GM03348 (cell line): ENCODE measurements at regions not wholly inside any gene's neighbourhood (a gene's known extent, or its start where the extent isn't known, plus 50 kb on each side); places are given as distances from the start of the nearest gene placed in this dataset.
"Not testable (repeated sequence)": the region's sequence is repeated elsewhere in the genome, so short reads cannot be mapped to it uniquely, and the experiment has no call there.

Experiments
- DNase-seq: peaks from one replicate; pipeline ENCODE4 v3.0.0; 2012; ENCODE audit warnings: low spot score

DNA sequence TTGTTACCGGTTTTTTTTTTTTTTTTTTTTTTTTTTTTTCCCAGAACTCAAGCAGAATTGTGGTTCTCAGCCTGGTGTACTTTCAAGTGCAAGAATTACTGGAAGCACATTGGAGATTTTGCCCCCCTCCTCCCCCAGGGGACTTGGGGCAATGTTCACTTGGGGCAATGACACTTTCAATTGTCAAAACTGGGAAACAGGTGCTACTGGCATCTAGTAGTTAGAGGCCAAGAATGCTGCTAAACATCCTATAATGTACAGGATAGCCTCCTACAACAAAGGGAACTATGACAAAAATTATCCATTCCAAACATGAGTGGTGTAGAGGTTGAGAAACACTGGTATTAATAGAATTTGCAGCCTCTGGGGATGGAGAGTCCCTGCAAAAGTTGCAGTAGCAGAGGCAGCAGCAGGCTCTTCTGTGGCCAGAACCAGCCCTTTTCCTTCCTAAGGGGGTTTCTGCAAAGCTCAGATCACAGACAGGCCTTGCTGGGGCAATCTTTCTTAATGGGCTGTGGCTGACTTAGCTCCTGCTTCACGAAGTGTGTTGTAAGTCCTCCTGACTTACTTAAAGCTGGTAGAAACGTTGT is 144.3 kb upstream of the MRPS22 start:
- peak; percentile 13 for DNase-seq

DNA sequence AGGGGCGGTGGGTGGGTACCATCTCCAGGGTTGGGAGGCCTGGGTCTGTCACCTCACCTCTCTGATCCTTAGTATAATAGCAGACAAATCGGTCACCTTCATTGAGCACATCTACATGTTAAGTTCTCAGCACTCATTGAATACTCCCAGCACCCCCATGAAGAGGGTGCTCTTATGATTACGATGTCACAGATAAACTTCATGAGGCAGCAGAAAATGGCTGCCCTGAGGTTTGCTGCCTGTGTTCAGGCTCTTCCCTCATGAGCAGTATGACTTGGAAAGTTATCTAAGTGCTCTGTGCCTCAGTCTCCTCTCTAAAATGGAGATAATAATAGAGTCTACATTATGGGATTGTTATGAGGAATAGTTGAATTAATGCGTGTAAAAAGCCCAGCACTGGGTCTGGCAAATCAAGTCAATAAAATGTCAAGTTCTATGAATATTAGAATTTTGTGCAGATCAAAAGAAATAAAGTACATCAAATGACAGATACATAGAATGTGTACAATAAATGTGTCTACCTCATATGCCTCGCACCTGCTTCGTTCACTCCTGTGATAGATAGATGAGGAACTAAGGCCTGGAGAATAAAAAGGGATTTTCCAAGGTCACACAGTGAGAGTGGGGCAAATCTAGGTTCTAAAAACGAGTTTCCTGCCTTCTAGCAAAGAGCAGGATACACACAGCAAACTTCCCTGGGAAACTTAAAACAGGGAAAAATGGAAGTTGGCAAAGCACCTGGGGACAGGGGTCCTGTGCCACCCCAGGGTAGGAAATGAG is 142.2 kb upstream of the MRPS22 start:
- no peak for DNase-seq

DNA sequence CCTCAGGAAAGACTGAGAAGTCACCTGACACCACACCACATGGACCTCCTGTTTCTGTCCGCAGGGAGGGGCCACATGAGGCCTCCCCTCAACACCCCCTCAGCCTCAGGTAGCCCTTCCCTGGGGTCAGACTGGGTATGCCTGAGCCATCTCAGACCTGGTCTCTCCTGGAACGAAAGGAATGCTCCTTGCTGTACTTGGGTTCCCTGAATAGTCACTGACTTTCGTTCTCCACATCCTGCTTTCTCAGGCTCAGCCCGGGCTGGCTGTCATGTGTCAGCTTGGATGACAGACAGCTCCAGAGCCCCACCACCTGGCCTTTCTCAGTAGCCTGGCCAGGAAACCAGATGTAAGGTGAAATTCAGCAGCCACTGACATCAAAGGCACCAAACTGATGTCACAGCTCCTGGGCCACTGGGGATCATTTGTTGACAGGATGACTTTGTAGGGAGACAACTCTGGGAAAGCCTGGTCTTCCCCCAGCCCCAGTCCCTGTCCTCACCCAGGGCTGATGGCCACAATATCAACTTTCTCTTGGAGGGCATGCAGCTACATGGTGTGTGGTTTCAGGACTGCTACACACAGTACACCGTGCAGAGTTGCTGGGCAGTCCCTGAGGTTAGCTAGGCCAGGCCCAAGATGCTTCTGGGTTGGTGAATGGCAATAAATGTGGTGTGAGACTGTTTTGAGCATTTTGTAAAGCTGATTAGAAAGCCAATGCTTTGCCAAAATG is 141.4 kb upstream of the MRPS22 start:
- DNase-seq: no peak

DNA sequence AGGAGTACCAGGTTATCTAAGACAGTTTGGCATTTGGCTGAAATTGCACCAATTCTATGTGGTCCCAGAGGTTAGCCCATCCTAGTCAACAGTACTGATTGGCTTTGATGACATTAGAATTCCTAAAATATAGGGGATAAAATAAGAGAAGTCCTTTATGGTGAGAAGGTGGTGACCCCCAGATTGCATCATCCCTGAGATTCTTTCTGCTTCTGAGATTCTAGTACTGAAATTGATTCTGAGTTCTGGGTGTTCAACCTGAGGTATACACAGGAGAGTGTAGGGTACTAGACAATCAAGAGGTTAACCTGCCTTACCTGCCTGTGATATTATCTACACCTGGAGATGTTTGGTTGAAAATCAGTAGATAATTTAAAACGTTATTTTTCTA is 140.9 kb upstream of the MRPS22 start:
- DNase-seq: no peak

DNA sequence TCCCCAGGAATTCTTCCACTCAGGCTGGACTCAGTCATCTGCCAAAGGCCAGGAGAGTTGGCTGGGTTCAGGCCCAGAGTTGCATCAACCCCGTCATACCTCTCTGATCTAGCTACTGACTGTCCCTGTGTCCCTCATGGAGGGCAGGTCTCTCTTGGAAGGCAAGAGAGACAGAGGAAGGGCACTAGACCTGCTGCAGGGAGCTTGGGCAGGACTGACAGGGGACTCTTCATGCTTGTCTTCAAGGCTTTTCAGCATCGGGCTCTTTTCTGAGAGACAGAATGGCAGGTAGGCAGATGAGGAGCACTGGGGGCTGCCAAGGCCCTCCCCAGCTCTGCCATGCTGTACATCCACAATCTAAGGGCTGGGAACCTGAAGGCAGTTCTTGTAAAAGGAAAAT is 140.1 kb upstream of the MRPS22 start:
- no peak for DNase-seq

DNA sequence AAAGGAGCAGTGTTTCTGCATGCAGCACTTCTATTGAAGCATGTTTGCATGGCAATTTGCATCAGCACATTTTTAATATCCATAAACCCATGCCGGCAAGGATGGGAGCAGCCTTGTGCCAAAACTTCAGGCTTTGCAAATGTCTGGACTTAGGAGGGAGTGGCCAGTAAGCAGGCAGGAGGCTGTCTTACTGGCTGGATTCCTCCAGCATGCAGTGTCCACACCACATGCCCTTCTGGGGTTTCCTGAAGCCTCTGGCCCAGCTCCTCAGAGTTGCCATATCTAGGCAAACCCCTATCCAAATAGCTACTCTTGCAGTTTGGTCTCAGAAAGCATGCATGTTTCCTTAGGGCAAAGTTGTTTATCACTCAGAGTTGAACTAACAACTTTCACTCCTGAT is 139.1 kb upstream of the MRPS22 start:
- peak; percentile 68 for DNase-seq

DNA sequence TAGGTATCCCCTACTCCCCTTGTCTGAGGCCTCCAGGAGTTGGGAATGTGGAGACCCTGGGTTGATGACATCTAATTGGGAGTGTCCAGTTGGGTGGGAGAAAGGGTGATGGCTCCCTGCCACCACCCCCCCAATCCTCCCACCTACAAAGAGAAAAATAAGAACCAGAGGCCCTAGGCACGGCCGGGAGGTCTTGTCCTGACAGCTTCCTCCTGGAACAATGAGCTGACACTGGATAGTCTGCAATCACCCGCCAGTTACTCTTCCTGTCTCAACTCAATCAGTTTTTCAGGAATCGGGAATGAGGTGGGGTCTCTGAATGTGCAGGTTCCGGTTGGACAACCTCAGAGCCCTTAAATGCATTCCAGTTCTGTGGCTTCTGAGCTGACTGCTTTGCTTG is 129.9 kb upstream of the MRPS22 start:
- DNase-seq: no peak

DNA sequence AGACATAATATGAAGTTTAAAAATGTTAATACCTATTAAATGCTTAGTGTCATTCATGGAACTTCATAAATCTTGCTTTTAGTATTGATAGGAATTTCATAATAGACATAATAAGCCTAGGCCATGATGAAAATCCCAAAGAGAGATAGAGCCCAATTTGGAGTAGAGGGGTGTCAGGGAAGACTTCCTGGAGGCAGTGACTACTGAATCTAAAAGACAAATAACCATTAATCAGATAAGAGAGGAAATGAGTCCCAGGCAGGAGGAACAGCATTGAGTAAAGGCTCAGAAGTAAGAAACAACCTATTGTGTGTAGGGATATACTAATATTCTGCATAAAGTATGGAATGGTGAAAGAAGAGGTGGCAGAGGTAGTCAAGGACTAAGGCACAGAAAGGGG is 126.9 kb upstream of the MRPS22 start:
- no peak for DNase-seq

DNA sequence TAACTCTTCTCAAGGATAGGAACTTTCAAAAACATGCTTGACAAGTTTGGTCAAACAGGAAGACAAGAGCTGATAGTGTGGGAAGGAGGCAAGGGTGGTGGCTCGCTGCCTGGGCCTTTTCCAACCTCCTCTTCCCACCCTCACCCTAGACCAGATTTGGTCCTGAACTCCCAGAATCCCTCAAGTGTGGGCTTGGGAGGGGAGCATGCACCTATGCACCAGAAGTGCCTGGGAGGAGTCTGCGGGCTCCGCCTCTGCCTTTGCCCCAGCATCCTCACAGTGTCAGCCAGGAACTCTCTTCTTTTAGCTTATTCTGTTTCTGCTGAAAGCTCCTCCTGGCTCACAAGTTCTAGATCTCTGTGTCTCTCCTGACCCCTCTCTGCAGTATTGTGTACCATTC is 126.2 kb upstream of the MRPS22 start:
- DNase-seq: no peak

DNA sequence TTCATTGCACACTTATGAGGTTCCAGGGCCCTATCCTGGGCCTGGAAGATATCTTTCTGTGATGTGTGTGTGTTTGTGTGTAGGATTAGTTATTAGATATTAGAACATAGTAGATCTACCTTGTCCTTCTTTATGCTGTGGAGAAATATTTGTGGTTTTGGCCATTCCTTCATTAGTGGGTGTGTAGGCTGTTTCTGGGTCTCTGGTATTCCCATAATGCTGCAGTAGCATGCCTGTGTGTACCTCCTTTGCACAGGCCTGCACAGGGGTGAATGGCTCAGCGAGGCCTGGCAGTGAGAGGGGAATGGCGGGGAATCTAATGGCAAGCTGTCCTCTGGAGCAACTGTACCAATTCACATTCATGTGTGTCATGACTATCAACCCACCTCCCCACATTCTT is 125.8 kb upstream of the MRPS22 start:
- DNase-seq: no peak

DNA sequence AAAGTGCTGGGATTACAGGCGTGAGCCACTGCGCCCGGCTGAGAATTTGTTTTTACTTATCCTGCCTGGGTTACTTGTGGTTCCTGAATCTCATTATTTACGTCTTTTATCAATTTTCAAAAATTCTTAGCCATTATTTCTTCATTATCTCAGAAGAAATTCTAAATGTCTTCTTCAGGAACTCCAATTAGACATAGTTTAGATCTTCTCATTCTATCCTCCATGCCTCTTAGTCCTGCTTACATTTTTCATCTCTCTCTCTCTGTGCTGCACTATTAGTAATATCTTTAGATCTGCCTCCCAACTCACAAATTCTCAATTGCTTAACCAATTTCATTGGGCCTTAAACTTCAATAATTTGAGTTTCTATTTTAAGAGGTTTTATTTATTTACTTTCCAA is 124.4 kb upstream of the MRPS22 start:
- no peak for DNase-seq

DNA sequence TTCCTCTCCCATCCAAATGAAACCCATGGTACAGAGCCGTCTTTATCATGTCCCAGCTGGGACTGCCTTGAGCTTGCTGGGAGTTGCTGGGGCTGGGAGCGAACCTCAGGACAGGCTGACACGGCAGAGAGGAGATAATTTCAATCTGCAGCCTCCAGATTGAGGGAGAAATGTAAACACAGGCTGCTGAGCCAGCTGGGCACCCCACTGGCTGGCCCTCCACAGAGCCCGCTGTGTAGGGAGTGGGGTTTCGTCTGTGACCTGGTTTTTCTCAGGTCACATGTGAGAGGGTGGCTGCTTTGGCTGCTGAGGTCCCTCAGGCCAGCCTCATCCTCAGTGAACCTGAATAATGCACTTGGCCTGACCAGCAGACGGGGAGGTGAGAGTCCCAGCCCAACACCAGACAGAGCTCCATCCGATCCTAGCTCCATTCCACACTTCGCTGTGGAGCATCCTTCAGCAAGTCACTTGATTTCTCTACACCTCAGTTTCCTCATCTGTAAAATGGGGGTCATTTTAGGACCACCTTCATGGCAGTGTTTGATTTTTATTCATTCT is 121.6 kb upstream of the MRPS22 start:
- DNase-seq: no peak

DNA sequence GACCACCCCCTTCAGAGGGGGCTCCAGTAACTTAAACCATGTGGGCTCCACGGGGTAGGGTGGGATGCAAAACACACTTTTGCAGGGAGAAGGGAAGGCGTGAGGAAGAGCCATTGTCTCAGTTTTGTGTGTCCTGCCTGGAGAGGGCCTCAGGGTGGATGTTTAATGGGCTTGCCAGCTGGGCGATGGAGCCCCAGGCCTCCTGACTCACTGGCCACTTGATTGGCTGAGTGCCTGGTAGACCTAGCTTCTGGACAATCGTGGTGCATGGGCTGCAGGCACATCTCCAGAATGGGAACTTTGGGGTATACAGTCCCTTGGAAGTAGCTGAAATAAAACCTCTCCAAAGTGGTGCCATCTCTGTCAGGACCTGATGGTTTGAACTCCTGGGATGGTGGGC is 118.3 kb upstream of the MRPS22 start:
- DNase-seq: peak; percentile 45

DNA sequence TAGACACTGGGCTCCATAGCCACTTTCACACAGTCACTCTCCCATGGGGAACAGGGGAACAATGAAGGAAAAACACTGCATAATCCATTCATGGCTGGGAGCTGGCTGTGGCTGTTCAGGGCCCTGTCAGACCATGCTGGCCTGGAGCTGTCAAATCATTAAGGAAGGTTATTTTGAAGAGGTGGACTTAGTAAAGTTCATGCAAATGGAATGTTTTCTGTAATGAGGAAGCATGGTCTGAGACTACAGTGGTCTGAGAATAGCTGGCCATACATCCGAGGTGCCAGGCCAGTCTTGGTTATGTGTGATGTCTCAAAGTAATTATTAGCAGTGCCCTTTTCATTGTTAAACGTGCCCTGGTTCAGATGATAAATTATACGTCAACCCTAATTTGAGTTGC is 117.1 kb upstream of the MRPS22 start:
- DNase-seq: no peak

DNA sequence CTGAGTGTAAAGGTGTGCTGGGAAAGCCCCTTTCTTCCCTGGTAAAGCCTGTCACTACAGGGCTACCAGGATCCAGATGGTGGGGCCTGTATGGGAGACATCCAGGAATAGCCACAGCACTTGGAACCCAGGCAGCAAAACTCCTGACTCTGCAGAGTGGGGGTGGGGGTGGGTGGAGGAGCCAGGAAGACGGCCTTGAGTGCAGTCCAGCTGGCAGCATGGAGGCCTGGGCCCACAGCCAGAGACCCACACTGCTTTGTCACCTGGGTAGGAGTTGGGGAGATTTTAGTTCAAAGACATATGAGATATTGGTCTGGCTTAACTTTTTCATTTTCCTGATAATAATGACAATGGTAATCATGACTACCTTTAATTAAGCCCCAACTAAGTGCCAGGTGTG is 116.7 kb upstream of the MRPS22 start:
- no peak for DNase-seq

DNA sequence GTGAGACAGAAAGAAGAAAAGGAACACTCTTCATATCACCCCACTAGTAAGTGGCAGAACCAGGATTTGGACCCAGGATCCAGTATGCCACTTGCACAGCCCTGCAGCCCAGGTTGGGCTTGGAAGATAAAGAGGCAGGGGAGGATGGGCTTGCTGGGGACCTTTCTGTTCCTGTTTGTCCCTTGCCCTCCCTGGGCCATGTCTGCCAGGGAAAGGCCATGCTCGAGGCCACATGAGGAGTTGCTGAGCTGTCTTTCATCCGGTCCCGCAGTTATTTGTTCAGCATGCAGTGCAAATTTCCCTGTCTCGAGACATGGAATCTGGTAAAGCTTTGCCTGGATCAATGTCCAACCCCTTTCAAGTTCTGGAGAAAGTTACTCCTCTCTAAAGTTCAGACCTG is 116.0 kb upstream of the MRPS22 start:
- no peak for DNase-seq

DNA sequence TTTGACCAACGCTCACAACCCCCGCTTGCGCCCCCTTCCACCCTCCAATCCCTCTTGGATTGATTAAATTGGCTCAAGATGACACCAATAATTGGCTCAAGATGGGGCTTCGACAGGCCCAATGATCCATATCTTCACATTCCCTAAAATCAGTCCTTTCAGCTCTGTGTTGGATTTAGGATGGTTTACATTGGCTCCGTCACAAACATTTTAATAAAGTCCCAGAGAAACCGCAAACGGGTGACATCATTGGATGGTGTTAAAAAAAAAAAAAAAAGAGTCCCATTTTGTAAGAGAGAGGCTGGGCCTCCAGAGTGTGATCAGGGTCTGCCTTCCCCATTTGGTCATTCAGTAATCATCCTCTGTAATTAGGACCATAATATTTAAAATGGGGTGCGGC is 113.4 kb upstream of the MRPS22 start:
- DNase-seq: no peak

DNA sequence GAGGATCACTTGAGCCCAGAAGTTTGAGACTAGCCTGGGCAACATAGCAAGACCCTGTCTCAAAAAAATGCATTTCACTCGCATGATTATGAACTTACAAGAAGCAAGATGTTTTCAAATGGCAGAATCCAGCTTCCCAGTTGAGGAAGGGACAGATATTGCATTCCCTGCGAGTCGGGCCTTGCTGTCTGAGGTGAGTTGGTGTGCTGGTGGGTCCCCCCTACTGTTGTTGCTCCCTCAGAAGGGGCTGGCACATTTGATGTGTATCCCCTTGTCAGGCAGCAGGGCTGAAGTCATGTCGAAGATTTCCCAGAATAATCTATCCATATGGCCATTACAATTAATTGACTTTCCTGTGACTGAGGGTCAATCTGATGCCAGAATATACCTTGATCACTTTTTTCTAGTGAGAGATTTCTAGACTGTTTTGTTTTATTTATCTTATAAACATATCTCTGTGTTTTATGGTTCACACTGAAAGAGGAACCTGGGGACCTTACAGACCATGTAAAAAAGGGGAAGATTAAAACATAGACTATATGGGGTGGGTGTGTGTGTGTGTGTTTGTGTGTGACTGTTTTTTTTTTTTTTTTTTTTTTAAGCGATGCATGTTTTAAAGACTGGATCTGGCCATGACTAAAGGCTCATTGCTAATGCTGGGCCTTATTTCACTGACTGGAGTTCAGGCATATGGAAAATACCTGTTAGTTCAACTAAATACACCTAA is 112.1 kb upstream of the MRPS22 start:
- no peak for DNase-seq

DNA sequence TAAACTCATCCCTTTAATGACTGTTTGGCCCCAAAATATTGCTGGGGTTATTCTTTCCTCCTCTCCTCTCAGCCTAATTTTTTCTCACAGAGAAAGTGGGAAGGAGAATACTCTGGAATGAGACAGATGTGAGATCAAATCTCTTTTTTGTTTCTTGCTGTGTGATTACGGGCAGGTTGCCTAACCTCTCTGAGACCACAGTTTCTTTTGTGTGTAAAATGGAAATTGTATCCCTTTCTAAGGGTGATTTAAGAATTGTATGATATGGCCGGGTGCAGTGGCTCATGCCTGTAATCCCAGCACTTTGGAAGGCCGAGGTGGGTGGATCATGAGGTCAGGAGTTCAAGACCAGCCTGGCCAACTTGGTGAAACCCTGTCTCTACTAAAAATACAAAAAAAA is 111.5 kb upstream of the MRPS22 start:
- not testable (repeated sequence) for DNase-seq

DNA sequence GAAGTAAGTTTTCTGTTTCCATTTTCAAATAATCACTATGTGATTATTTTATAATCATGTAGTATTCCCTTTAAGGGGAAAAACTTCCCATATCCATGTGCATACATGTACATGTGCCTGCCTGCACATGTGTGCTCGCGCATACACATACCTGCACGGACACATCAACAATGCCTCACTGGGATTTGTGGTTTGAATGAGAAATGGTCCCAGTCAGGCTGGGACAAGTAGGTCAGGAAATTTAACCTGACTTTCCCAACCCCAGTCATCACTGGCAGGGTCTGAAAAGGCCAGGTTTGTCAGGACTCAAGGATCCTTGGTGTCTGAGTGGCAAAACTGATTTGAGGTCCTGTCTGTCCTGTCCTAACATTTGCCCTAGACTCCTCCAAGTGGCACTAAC is 109.3 kb upstream of the MRPS22 start:
- no peak for DNase-seq

DNA sequence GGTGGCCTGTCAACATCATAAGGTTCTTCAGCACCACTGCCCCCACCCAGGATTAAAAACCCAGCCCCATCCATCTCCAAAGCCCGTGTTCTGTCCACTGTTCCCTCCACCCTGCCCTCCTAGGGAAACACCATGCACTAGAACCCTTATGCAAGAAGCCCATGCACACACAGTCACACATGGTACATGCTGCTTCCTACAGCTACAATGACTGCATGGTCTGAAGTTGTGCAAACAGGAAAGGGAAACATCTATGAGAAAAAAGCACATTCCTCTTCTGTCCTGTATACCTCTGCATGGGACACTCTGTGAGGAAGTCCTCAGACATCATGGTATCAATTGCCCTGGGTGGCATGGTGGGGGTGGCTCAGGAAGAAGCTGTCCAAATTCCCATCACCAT is 108.6 kb upstream of the MRPS22 start:
- DNase-seq: no peak

DNA sequence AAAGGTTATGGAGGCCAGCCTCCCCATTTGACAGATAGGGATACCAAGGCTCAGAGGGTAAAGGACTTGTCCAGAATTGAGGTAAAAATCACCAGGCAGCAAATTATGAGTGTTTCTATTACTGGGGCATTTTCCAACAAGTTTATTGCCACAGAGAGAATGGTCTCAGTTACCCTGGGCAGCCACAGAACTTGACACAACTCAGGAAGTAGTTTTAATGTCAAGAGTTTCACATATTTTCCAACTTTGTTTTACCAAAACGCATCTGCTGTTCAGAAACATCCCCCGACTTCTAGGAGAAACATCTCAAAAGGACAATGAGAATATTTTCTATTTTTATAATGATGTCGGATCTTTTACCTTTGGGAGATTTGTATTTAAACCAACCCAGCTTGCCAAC is 107.5 kb upstream of the MRPS22 start:
- no peak for DNase-seq
